ENCODE measurements at regions not wholly inside any gene's neighbourhood (a gene's known extent, or its start where the extent isn't known, plus 50 kb on each side); places are given as distances from the start of the nearest gene placed in this dataset.

DNA sequence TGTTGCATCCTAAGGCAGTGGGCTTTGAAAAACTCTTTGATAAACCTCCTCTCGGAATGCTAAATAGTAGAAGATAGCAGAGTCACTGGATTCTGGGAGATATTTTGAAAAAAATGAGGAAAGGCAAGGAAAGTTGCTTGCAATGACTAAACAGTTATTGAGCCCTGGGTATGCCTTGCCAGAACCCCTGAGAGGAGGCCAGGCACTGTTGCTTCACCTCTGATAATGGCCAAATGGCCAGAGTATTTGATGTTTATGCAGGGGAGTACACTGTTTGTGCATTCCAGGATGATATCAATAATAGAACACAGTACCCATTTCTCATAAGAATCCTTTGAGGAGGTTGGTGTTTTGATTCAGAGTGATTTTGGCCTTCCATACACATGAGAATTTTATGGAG, 935.1 kb upstream of the WWC1 start:
- DNase-seq (ENCODE audit: low read depth) = no peak
- H3K4me3 ChIP-seq (ENCODE audit: low read depth, low read length) = no peak overlapping the region
- TF ChIP-seq CTCF (IDR thresholded peaks at IDR 0.05; ENCODE audit: control insufficient read depth, extremely low read depth, insufficient read depth) = no peak

DNA sequence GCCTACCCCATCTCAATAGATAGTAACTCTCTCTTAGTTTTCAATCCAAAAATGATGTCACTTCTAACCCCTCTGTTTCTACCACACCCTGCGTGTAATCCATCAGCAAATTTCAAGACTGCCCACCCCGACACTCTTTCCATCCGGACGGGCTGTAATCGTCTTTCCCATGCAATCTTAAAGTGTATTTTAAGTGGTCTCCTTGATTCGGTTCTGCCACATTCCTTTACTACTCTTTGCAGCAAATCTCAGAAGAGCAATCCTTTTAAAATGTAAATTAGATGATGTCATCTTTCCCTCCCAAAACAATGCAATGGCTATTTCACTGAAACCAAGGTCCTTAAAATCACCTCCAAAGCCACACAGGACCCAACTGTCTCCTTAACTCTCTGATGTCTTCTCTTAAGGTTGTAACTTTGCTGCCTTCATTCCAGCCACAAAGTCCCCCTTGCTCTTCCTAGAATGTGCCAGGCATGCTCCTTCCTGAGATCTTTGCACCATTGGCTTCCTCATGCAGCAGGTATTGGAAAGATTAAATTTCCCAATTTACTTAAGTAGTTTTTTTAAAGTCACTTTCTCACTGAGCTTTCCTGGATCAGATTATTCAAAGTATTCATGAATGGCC, 932.5 kb upstream of the WWC1 start:
- no peak overlapping the region for H3K4me3 ChIP-seq (ENCODE audit: low read depth, low read length)
- TF ChIP-seq CTCF (IDR thresholded peaks at IDR 0.05; ENCODE audit: control insufficient read depth, extremely low read depth, insufficient read depth) = no peak

GRCh38 chr5:167361795-167362194, 929.6 kb upstream of the WWC1 start:
- H3K4me3 ChIP-seq (ENCODE audit: low read depth, low read length) = no peak overlapping the region
- no peak for TF ChIP-seq CTCF (IDR thresholded peaks at IDR 0.05; ENCODE audit: control insufficient read depth, extremely low read depth, insufficient read depth)
- no peak for DNase-seq (ENCODE audit: low read depth)

More for the DNA sequence above, 932.5 kb upstream of the WWC1 start:
- DNase-seq (ENCODE audit: low read depth) = no peak

DNA sequence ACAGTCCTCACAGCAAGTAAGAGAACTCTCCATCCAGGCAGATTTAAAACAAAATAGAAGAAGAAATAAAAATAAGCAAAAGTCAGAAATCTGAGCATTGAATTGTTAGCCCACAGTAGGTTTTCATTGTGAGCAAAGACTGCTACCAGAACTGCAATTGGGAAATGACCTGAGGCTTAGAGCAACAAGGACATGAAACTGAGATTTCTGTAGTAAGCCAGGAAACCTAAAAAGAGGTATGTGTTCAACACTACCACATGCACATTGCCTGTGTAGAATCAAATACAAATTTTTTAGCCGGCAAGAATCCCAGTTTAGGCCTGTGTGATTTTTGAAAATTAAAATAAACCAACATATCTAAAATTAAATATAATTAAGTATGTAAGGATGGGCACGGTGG, 928.4 kb upstream of the WWC1 start:
- no peak overlapping the region for H3K4me3 ChIP-seq (ENCODE audit: low read depth, low read length)
- DNase-seq (ENCODE audit: low read depth) = no peak
- TF ChIP-seq CTCF (IDR thresholded peaks at IDR 0.05; ENCODE audit: control insufficient read depth, extremely low read depth, insufficient read depth) = no peak

GRCh38 chr5:167375125-167375524, 916.3 kb upstream of the WWC1 start:
- TF ChIP-seq CTCF (IDR thresholded peaks at IDR 0.05; ENCODE audit: control insufficient read depth, extremely low read depth, insufficient read depth) = no peak
- no peak overlapping the region for H3K4me3 ChIP-seq (ENCODE audit: low read depth, low read length)
- DNase-seq (ENCODE audit: low read depth) = no peak

DNA sequence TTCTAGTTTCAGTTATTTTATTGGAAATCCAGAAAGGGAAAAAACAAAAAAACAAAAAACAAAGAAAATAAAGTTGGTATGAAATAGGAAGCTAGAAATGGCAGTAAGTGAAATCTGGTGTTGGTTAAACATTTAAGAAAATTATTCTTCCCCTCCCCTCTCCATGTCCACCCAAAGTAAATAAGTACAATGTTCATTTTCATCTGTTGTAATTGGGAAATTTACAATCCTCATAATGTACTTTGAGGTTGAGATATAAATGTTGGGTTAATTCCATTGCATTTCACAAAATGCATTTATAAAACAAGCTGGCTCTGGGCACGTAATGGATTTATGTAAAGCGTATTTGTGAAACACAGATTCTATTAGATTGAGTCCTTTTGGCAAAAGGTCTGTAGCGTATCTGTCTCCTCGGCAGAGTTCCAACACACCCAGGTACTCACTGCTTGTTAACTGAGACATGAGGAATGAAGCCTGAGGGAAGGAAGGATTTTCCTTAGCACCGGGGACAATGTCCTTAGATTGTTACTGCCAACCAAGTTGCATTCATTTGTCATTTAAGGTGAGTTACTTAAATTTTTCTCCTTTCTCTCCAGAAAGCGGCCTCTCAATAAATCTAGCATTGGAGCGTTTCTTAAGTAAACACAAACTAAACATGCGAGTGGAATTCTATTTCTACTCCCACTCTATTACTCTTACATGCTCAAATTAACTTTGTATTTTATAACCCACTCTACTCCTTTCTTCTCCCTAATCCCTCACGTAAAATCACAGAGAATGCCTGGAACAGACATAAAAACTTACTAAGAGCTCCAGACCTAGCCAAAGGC, 912.3 kb upstream of the WWC1 start:
- peak; percentile 85 for DNase-seq (ENCODE audit: low read depth)
- no peak for TF ChIP-seq CTCF (IDR thresholded peaks at IDR 0.05; ENCODE audit: control insufficient read depth, extremely low read depth, insufficient read depth)
- no peak overlapping the region for H3K4me3 ChIP-seq (ENCODE audit: low read depth, low read length)

Measured in LNCaP clone FGC (cell line).